LNCaP clone FGC (cell line): ENCODE measurements at regions not wholly inside any gene's neighbourhood (a gene's known extent, or its start where the extent isn't known, plus 50 kb on each side); places are given as distances from the start of the nearest gene placed in this dataset.

Experiments
- DNase-seq: peaks from one replicate; pipeline ENCODE4 v3.0.0-alpha.2; 2011; ENCODE audit warnings: low read depth
- H3K4me3 ChIP-seq: 2 replicates; pipeline ENCODE4 v1.5.1; 2011; ENCODE audit warnings: mild to moderate bottlenecking, low read depth, low read length, control low read depth
- CTCF ChIP-seq: IDR thresholded peaks from 2 replicates; pipeline ENCODE4 v1.5.1; 2012; ENCODE audit warnings: mild to moderate bottlenecking; ENCODE audit not compliant: control insufficient read depth, insufficient read depth; ENCODE audit errors: extremely low read depth

GRCh38 chr5:75952291-75952690 is 130.9 kb upstream of the SV2C start:
- no peak for DNase-seq
- no peak for TF ChIP-seq CTCF
- H3K4me3 ChIP-seq = no peak overlapping the region

- H3K4me3 ChIP-seq = no peak overlapping the region
- no peak for TF ChIP-seq CTCF
- no peak for DNase-seq
Measured at GRCh38 chr5:75951716-75952115, 131.5 kb upstream of the SV2C start.

GRCh38 chr5:75951158-75951557 is 132.0 kb upstream of the SV2C start:
- no peak for TF ChIP-seq CTCF
- peak; percentile 26 for DNase-seq
- H3K4me3 ChIP-seq = no peak overlapping the region

GRCh38 chr5:75948438-75948837 is 134.7 kb upstream of the SV2C start:
- no peak overlapping the region for H3K4me3 ChIP-seq
- no peak for TF ChIP-seq CTCF
- no peak for DNase-seq

GRCh38 chr5:75940418-75940817 is 142.8 kb upstream of the SV2C start:
- no peak for TF ChIP-seq CTCF
- DNase-seq = no peak

GRCh38 chr5:75935572-75935971 is 147.6 kb upstream of the SV2C start:
- no peak for DNase-seq
- no peak overlapping the region for H3K4me3 ChIP-seq
- no peak for TF ChIP-seq CTCF

More at GRCh38 chr5:75940418-75940817, 142.8 kb upstream of the SV2C start:
- H3K4me3 ChIP-seq = no peak overlapping the region

GRCh38 chr5:75933489-75933888 is 149.7 kb upstream of the SV2C start:
- no peak overlapping the region for H3K4me3 ChIP-seq
- DNase-seq = no peak
- no peak for TF ChIP-seq CTCF
